GOT3 (cell line): ENCODE measurements at regions not wholly inside any gene's neighbourhood (a gene's known extent, or its start where the extent isn't known, plus 50 kb on each side); places are given as distances from the start of the nearest gene placed in this dataset.

Experiments
- DNase-seq: peaks from one replicate; lab custom pipeline; 2025; ENCODE audit warnings: mixed read lengths; lab: John Stamatoyannopoulos, UW

DNA sequence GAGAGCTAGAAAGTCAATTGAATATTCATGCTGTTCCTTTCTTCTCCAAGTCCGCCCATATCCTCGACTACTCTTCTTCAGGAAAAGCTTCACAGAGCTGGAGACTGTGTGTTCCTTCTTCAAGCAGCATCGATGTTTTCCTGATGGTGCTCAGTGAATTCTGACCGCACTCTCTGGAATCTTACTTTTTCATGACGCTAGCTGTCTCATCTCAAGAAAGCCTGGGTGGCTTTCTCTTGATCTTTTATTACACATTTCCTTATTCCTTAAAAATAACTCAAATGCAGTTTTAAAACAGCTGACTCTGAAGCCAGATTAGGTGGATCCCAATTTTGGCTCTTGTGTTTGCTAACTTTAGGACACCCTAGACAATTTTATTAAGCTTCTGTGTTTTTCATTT, 1245.1 kb upstream of the LRRTM1 start:
- no peak for DNase-seq

GRCh38 chr2:81545626-81546025, 1241.1 kb upstream of the LRRTM1 start:
- DNase-seq: no peak

DNA sequence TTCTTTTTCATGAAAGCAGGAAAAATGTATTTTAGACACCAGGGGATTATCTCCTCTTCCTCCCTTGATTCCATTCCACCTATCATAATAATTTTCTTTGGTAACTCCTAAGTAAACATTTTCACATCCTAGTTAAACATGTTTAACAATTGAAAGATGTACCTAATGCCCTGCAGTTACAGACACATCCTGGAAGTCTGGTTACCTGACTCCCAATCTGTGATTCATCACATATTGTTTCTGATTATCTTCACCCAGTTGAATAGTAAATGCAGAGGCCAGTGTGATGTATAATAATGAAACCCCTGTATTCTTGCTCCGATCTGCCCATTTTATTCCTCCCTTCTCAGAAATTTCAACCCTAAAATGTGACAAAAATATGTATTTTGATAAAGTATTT, 1237.6 kb upstream of the LRRTM1 start:
- DNase-seq: no peak

GRCh38 chr2:81529944-81530343, 1225.4 kb upstream of the LRRTM1 start:
- DNase-seq: no peak

DNA sequence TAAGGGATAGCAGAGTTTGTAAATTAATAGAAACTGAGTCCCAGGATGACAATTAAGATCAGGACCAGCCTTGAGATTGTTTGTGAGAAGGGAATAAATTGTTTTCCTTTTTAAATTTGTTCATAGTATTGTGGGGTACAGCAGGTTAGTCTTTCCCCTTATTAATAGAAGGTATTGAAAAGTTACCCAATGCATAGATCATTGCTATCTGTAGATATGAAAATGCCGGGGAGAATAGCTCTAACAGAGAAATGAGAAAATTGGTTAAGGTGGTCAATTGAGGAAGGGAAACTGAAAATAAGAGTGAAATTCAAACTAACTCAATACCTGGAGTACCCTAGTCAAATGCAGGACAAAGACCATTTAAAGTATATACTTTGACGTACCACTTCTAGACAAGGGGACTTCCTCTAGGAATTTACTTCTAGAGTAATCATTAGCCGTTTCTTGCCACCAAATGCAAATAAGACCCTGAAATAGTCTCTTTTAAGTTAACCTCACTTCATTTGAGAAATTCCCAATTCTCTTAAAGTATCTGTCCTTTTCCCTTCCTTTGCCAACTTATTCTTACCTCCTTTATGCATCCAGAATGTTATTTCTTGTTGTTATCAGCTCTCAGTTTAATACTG, 1224.4 kb upstream of the LRRTM1 start:
- no peak for DNase-seq

DNA sequence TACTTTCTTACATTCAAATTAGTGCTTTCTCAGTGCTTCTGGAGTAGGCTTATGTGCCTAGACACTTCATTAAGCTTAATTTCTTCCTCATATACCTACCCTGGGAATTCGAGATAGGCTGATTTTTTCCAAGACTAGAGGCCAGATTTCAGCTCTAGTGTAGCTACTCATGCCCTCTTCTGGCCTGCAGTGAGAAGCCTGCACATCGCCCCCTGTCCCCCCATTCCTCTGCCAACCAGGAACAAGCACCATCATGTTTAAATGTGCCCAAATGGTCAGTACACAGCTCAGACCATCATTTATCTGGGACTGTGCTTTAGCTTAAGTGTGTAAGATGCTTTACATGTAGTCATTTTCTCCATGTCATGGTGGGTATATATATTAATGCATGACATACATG, 1218.8 kb upstream of the LRRTM1 start:
- DNase-seq: no peak

GRCh38 chr2:81513328-81513727, 1208.8 kb upstream of the LRRTM1 start:
- DNase-seq: no peak

DNA sequence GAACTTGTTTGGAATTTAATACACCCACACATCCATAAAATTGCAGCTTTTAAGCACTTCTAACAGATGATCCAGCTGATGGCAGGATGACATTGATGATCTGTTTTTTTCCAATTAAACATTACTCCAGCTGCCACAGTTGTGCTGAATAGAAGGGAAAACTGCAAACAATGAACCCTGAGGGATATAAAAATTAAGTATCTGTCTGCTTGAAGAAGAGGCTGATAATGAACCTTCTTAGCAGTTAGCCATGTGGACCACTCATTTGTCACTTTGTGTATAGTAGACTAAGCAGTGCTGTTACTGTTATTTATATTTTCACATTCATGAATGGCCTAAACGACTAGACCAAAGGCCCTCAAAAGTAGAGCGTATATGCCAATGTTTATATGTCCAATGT, 1201.0 kb upstream of the LRRTM1 start:
- no peak for DNase-seq

- DNase-seq: no peak
Measured at GRCh38 chr2:81495556-81495955, 1191.0 kb upstream of the LRRTM1 start.

DNA sequence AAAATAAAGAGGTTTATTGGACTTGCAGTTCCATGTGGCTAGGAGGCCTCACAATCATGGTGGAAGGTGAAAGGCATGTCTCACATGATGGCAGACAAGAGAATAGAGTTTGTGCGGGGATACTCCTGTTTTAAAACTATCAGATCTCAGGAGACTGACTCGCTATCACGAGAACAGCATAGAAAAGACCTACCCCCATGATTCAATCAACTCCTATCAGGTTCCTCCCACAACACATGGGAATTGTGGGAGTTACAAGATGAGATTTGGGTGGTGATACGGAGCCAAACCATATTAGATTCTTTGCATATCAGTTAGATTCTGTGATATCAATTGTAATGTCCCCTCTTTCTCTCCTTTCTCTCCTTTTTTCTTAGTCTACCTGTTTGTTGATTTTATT, 1178.7 kb upstream of the LRRTM1 start:
- no peak for DNase-seq

DNA sequence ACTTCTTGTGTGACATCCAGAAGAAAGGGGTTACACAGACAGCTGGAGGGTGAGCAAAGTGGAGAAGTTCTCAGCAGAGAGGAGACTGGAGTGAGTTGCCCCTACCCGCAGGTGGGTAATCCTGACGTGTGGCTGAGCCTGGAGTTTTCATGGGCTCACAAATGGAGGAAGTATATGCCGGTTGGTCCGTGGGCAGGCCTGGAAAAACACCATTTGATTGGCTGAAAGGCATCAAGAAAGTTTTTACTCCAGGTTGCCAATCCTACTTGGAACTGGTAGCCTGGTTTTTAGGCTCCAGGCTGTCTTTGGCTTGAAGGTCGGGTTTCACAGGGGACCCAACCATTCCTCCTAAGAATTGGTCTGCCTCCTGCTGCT, 1177.4 kb upstream of the LRRTM1 start:
- DNase-seq: no peak

- no peak for DNase-seq
Measured at GRCh38 chr2:81481242-81481993, 1176.9 kb upstream of the LRRTM1 start.

- no peak for DNase-seq
Measured at GRCh38 chr2:81467096-81467495, 1162.5 kb upstream of the LRRTM1 start.

GRCh38 chr2:81462420-81462819, 1157.9 kb upstream of the LRRTM1 start:
- no peak for DNase-seq

DNA sequence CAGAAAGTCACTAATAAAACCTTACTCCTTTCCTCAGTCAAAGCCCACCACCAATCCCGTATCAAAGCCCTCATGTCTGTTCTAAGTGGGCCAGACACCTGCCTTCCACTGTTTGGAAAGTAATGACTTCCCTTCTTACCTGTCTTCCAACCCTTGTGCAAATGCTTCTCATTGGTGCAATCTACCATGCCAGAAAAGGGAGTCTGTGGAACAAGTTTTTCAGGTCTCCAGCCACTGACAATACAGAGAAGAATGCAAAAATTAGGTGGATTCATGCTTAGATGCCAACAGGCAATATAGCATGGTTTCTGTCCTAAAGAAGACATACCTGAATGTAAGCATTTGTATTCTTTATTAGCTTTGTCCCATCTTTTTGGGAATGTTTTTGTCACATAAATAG, 1140.6 kb upstream of the LRRTM1 start:
- DNase-seq: no peak

DNA sequence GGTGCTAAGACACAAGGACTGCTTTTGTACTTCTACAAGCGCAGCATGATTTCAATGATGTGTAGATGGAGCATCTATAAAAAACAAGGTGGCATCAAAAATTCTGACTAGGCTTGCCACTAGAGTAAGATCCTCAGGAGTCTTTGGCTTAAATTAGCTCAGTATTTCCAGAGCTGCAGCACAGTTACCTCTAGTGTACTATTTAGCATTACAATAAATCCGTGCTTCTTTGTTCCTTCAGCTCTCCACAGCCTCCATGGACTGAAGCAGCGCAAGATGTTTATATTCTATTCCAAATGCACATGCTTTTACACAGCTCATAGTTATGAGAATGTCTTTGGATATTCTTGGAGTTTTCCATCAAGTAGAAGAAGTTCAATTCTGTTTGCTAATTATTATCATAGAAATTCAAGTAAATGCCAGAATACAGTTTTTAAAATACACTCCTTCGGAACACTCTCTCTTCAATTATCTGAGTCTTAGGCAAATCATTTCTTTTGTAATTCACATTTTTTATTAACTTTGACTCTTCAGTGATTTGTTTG, 1133.0 kb upstream of the LRRTM1 start:
- DNase-seq: no peak

GRCh38 chr2:81436256-81436655, 1131.7 kb upstream of the LRRTM1 start:
- DNase-seq: no peak

DNA sequence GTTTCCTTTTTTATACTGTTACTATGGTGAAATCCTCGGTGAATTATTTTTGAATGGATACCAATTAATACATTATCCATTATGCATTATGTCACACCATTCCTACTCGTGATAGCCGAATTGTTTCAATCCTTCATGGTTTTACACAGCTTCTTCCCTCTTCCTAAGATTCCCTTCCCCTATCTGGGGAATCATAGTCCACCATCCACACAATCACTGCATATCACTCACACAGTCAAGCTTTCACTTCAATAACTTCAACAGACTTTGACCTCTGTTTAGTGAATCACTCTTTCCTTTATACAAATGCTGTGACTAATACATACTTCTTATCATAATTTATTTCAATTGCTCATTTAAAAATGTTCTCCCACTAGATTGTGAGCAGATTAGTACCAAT, 1108.1 kb upstream of the LRRTM1 start:
- no peak for DNase-seq

DNA sequence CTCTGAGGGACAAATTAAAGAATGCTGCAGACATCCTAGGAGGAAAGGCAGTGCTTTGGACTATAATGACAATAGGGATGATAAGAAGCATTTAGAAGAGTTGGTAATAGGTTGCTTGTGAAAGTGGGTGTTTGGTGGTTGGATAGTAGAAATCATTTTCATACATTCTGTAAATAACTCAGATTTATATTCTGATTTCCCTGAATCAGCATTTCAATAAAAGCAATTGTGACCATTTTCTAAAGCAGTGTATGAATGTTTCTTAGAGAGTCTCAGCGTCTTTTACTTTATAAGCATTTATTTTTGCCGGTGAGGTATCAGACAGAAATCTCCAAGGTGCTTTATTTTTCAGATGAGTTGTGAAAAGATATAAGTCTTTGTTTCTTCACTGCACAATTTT, 1099.0 kb upstream of the LRRTM1 start:
- DNase-seq: no peak

GRCh38 chr2:81396417-81397019, 1092.0 kb upstream of the LRRTM1 start:
- DNase-seq: no peak

DNA sequence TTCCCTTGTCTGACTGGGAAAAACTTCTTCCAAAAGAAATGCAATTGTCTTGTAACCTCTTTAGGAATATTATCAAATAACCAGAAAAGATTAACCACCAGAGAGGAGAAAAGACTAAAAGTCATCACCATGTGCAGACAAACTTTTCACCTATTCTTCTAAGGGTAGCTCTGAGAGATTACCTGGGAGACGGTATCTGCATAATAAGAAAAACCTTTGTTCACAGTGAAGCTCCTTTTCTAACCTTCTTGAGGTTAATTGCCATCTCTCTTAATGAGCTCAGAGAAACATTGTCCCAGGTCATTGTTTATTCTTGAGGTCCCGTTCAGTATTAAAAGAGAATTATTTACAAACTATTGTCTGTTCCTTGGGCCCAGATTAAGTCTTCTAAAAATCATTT, 1091.2 kb upstream of the LRRTM1 start:
- DNase-seq: no peak

GRCh38 chr2:81389203-81389602, 1084.7 kb upstream of the LRRTM1 start:
- DNase-seq: no peak

GRCh38 chr2:81363800-81364199, 1059.2 kb upstream of the LRRTM1 start:
- no peak for DNase-seq
